Upper lobe of left lung (tissue), 4 donors: ENCODE measurements at regions not wholly inside any gene's neighbourhood (a gene's known extent, or its start where the extent isn't known, plus 50 kb on each side); places are given as distances from the start of the nearest gene placed in this dataset.

ENCODE experiments used
- CTCF ChIP-seq, 6 experiments: fragments of 450-650 bp in 4 of 6; fragments of 200-600 bp in 2 of 6; sonication (generic) in 2 of 6; IDR thresholded peaks; one replicate each; pipeline ENCODE4 v1.5.1; 2016 to 2019; ENCODE audit warnings: antibody characterized with exemption in 6 of 6
- POLR2A ChIP-seq, 4 donors: fragments of 450-650 bp; IDR thresholded peaks; one replicate each; pipeline ENCODE4 v1.5.1; 2016 to 2017; ENCODE audit warnings: antibody characterized with exemption in 4 of 4, mild to moderate bottlenecking in 2 of 4
- POLR2AphosphoS5 ChIP-seq, 2 donors: sonication (generic); formaldehyde crosslinking; IDR thresholded peaks; one replicate each; pipeline ENCODE4 v1.5.1; 2017; ENCODE audit warnings: antibody characterized with exemption in 2 of 2

- TF ChIP-seq POLR2AphosphoS5 (IDR thresholded peaks at IDR 0.05) (no peak), CTCF (IDR thresholded peaks at IDR 0.05) (no peak), POLR2A (IDR thresholded peaks at IDR 0.05) (no peak)
Measured at GRCh38 chr5:93221773-93222172, 359.2 kb downstream of the NR2F1-AS1 start.
